Stomach smooth muscle (tissue), 2 donors: ENCODE measurements at regions not wholly inside any gene's neighbourhood (a gene's known extent, or its start where the extent isn't known, plus 50 kb on each side); places are given as distances from the start of the nearest gene placed in this dataset.
"Not testable (repeated sequence)": the region's sequence is repeated elsewhere in the genome, so short reads cannot be mapped to it uniquely, and the experiment has no call there.

ENCODE experiments used
- H3K27ac ChIP-seq: one replicate; pipeline ENCODE4 v1.7.0; 2013; ENCODE audit warnings: mild to moderate bottlenecking, low read length, inconsistent platforms
- H3K27me3 ChIP-seq, 2 donors: one replicate each; pipeline ENCODE4 v1.7.0; 2013; ENCODE audit warnings: low read length in 2 of 2; ENCODE audit not compliant: insufficient read depth in 2 of 2, control insufficient read depth in 1 of 2
- H3K36me3 ChIP-seq, 2 donors: one replicate each; pipeline ENCODE4 v1.7.0; 2013; ENCODE audit warnings: low read length in 2 of 2; ENCODE audit not compliant: control insufficient read depth in 2 of 2, insufficient read depth in 2 of 2
- H3K4me1 ChIP-seq: one replicate; pipeline ENCODE4 v1.7.0; 2013; ENCODE audit warnings: low read length; ENCODE audit not compliant: control insufficient read depth, insufficient read depth
- H3K4me3 ChIP-seq, 2 donors: one replicate each; pipeline ENCODE4 v1.7.0; 2013; ENCODE audit warnings: low read length in 2 of 2
- H3K9ac ChIP-seq, 2 donors: one replicate each; pipeline ENCODE4 v1.7.0; 2013; ENCODE audit warnings: low read length in 2 of 2, mild to moderate bottlenecking in 1 of 2
- H3K9me3 ChIP-seq, 2 donors: one replicate each; pipeline ENCODE4 v1.7.0; 2013; ENCODE audit warnings: low read length in 2 of 2; ENCODE audit not compliant: control insufficient read depth in 2 of 2
- donor health status: healthy.
- donor health status: Pancreatic carcinoma.

DNA sequence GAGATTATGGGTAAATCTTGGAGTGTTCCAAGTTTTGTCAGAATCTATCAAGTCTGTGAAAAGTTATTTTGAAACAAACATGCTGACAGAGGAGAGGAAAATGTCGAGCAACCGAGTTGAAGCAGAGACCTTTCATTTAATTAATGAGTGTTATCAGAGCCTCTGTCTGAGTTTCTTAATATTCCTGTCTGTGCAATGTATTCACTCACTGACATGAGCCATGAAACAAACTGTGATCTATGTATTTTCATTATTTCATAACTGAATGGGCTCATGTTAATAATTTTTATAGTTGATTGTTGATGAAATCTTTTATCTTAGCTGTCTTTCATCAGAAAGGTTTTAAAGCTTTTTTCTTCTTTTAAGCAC is 144.2 kb upstream of the FAR2 start:
- no peaks in the 10 kb centered on the region for H3K9me3 ChIP-seq
- no peaks in the 10 kb centered on the region for H3K4me1 ChIP-seq
- no peaks in the 10 kb centered on the region for H3K27me3 ChIP-seq
- no peak overlapping the region for H3K9ac ChIP-seq
- H3K4me3 ChIP-seq: no peak overlapping the region
- no peak overlapping the region for H3K27ac ChIP-seq
- no peaks in the 10 kb centered on the region for H3K36me3 ChIP-seq

DNA sequence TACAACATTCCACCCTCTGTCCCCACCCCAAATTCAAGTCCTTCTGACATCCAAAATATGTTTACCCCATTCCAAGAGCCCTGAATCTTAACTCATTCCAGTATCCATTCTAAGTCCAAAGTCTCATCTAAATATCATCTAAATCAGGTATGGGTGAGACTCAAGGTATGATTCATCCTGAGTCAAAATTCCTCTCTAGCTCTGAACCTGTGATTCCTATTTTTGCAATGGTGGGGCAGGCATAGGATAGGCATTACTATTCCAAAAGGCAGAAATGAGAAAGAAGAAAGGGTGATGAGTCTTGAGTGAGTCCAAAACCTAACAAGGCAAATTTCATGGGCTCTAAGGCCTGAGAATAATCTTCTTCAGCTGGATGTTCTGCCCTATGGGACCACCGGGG is 140.3 kb upstream of the FAR2 start:
- Histone ChIP-seq H3K27ac (no peak overlapping the region), H3K9ac (no peak overlapping the region), H3K4me3 (no peak overlapping the region), H3K36me3 (no peaks in the 10 kb centered on the region), H3K27me3 (no peaks in the 10 kb centered on the region), H3K4me1 (no peaks in the 10 kb centered on the region), H3K9me3 (no peaks in the 10 kb centered on the region)

DNA sequence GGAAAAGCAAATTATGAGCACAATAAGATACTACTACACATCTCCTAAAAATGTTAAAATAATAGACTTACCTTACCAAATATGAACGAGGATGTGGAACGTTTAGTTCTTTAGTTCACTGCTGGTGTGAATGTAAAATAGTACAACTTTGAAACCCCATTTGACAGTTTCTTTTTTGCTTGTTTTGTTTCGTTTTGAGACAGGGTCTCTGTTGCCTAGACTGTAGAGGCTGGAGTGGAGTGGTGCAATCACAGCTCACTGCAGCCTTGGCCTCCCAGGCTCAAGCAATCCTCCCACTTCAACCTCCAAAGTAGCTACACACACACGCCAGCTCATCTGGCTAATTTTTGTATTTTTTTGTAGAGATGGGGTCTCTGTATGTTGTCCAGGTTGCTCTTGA is 136.4 kb upstream of the FAR2 start:
- H3K27ac ChIP-seq: no peak overlapping the region
- H3K9me3 ChIP-seq: no peaks in the 10 kb centered on the region

DNA sequence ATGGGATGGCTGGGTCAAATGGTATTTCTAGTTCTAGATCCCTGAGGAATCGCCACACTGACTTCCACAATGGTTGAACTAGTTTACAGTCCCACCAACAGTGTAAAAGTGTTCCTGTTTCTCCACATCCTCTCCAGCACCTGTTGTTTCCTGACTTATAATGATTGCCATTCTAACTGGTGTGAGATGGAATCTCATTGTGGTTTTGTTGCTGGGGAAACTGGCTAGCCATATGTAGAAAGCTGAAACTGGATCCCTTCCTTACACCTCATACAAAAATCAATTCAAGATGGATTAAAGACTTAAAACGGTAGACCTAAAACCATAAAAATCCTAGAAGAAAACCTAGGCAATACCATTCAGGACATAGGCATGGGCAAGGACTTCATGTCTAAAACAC is 131.5 kb upstream of the FAR2 start:
- not testable (repeated sequence) for H3K27ac ChIP-seq, H3K36me3 ChIP-seq

More for the DNA sequence above, 136.4 kb upstream of the FAR2 start:
- Histone ChIP-seq H3K4me1 (no peaks in the 10 kb centered on the region), H3K36me3 (no peaks in the 10 kb centered on the region), H3K27me3 (no peaks in the 10 kb centered on the region), H3K4me3 (no peak overlapping the region), H3K9ac (no peak overlapping the region)

DNA sequence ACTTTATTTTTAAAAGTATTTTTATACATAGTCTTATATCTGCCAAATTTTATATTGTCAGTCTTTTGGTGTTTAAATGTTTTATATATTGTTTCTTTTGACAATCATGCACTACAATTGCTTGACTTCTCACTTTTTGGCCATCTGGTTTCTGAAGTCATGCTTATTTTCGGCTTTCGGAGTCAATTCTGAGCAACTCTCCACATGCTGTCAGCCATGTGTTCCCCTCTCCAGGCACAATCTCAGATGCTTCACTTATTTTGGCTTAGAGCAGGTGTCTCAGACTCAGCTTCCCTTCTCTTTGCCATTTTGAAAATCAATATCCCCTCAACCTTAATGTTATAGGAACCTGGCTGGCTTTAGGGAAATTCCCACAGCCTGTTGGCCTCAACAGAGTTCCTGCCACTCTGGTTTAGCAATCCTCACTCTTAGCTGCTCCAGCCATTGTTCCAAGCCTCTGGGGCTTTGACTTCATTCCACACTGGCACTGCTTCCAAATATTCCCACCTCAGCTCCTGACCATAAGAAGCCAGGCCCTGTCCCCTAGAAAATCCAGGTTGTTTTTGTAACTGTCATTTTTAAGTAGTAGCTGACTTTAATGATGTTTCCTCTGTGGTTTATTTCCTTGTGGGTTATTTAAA is 125.5 kb upstream of the FAR2 start:
- no peak overlapping the region for H3K4me3 ChIP-seq
- no peak overlapping the region for H3K27ac ChIP-seq

More for the DNA sequence above, 131.5 kb upstream of the FAR2 start:
- not testable (repeated sequence) for H3K4me1 ChIP-seq, H3K9me3 ChIP-seq, H3K27me3 ChIP-seq, H3K4me3 ChIP-seq, H3K9ac ChIP-seq

DNA sequence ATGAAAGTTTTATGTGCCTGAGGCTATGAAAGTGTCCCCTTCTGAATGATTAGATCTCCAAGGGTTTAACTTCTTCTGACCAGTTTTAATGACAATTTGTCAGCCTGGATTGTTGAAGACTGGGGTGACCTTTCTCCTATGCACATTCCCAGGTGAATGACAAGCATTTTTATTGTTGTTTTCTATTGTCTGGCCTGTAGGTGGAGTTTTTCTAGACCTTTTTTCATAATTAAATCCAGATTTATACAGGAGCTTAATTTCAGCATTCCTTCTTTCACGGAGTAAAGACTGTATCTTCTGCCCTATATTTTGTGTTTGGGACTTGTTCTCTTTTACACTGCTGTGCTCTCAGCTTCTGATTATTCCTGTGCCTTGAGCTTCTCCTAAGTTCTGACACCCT is 125.0 kb upstream of the FAR2 start:
- H3K36me3 ChIP-seq: no peaks in the 10 kb centered on the region
- no peaks in the 10 kb centered on the region for H3K9me3 ChIP-seq
- no peaks in the 10 kb centered on the region for H3K4me1 ChIP-seq
- no peaks in the 10 kb centered on the region for H3K27me3 ChIP-seq
- no peak overlapping the region for H3K27ac ChIP-seq
- no peak overlapping the region for H3K4me3 ChIP-seq
- no peak overlapping the region for H3K9ac ChIP-seq

More for the DNA sequence above, 125.5 kb upstream of the FAR2 start:
- no peaks in the 10 kb centered on the region for H3K9me3 ChIP-seq
- H3K36me3 ChIP-seq: no peaks in the 10 kb centered on the region
- no peaks in the 10 kb centered on the region for H3K27me3 ChIP-seq
- H3K4me1 ChIP-seq: no peaks in the 10 kb centered on the region
- H3K9ac ChIP-seq: no peak overlapping the region

DNA sequence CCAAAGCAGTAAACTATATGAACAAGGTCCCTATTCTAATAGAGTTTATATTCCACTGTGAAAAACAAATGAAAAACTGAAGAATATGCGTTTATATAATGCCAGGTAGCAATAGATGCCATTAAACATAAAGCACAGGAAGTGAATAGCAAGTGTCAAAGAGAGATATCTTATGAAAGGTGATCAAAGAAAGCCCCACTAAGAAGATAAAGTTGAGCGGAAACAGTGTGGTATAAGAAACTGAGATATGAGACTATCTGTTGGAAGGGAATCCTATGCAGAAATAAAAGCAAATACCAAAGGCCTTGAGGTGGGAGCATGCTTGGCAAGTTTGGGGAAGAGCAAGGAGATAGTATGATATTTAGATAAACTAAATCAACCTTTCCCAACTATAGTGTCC is 123.1 kb upstream of the FAR2 start:
- Histone ChIP-seq H3K36me3 (no peaks in the 10 kb centered on the region), H3K9me3 (no peaks in the 10 kb centered on the region), H3K4me1 (no peaks in the 10 kb centered on the region), H3K27me3 (no peaks in the 10 kb centered on the region), H3K27ac (no peak overlapping the region), H3K4me3 (no peak overlapping the region), H3K9ac (no peak overlapping the region)

DNA sequence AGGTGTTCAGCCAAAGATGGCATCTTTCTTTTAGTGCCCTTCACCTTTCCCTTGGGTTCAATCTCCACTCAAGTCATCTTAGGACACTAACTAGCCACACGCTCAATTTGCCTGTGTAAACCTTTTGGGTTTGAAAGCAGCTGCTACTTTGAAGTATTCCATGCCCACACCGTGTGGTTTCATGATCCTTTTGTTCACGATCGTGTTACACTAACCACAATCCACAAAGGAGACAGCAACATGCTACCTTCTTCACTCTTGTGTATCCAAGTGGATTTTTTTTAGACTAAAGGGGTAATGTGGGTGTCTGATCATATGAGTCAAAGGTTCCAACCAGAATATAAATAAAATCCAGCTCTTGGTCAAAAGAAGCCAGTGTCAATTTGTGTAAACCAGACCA is 122.7 kb upstream of the FAR2 start:
- H3K4me3 ChIP-seq: no peak overlapping the region
- no peaks in the 10 kb centered on the region for H3K27me3 ChIP-seq
- H3K9me3 ChIP-seq: no peaks in the 10 kb centered on the region
- no peaks in the 10 kb centered on the region for H3K36me3 ChIP-seq
- H3K27ac ChIP-seq: no peak overlapping the region
- H3K4me1 ChIP-seq: no peaks in the 10 kb centered on the region
- H3K9ac ChIP-seq: no peak overlapping the region

DNA sequence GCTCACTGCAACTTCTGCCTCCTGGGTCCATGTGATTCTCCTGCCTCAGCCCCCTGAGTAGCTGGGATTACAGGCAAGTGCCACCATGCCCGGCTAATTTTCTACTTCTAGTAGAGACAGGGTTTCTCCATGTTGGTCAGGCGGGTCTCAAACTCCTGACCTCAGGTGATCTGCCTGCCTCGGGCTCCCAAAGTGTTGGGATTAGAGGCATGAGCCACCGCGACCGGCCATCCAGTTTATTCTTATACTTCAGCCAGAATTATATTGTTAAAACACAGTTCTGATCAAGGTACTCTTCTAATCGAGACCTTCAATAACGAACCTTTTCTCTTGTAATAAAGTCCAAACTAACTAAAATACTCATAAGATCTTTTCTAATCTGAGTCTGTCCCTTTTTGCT is 119.6 kb upstream of the FAR2 start:
- H3K9ac ChIP-seq, H3K27ac ChIP-seq, H3K4me3 ChIP-seq, H3K36me3 ChIP-seq, H3K27me3 ChIP-seq, H3K9me3 ChIP-seq, H3K4me1 ChIP-seq: not testable (repeated sequence)

DNA sequence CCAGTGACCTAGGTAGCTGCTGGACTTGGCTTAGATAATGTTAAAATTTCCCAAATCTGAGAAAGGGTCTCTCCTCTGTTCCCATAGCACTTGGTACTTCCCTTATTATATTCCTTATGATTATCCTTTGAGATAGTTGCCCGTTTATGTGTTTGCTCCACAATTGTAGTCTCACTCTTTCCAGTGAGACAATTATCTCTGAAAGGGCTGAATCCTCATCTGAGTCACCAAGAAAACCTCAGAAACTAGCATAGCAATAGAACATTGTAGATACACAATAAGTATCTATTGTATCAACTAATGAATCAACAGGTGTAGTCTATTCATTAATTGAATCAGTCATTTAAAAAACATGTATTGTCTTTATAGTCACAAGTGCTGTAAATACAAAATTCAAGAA is 119.1 kb upstream of the FAR2 start:
- Histone ChIP-seq H3K27me3 (no peaks in the 10 kb centered on the region), H3K4me1 (no peaks in the 10 kb centered on the region)

DNA sequence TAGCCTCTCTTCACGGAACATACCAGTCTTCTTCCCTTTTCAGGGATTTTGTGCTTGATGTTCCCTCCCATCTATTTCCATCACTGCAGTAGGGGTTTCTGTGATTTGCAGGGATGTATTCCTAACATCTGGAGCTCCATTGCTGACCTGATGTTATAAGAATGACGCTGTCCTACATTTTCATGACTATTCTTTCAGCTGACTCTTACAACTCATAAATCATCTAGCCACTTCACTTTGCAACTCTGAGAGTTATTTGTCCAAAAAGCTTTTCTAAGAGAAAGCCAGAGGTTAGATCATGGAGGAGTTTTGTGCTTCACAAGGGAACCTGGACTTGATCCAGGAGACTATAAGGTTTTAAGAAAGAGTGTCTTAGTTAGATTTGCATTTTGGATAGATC is 116.6 kb upstream of the FAR2 start:
- H3K4me1 ChIP-seq: no peaks in the 10 kb centered on the region
- no peak overlapping the region for H3K4me3 ChIP-seq
- no peak overlapping the region for H3K9ac ChIP-seq
- no peaks in the 10 kb centered on the region for H3K27me3 ChIP-seq
- no peaks in the 10 kb centered on the region for H3K36me3 ChIP-seq
- H3K9me3 ChIP-seq: no peaks in the 10 kb centered on the region
- H3K27ac ChIP-seq: no peak overlapping the region

More for the DNA sequence above, 119.1 kb upstream of the FAR2 start:
- Histone ChIP-seq H3K36me3 (no peaks in the 10 kb centered on the region), H3K9me3 (no peaks in the 10 kb centered on the region), H3K9ac (no peak overlapping the region), H3K4me3 (no peak overlapping the region), H3K27ac (no peak overlapping the region)
